ENCODE measurements at regions not wholly inside any gene's neighbourhood (a gene's known extent, or its start where the extent isn't known, plus 50 kb on each side); places are given as distances from the start of the nearest gene placed in this dataset.
A peak's percentile ranks its signal among the peaks of the same experiment; 100 is the strongest.

DNA sequence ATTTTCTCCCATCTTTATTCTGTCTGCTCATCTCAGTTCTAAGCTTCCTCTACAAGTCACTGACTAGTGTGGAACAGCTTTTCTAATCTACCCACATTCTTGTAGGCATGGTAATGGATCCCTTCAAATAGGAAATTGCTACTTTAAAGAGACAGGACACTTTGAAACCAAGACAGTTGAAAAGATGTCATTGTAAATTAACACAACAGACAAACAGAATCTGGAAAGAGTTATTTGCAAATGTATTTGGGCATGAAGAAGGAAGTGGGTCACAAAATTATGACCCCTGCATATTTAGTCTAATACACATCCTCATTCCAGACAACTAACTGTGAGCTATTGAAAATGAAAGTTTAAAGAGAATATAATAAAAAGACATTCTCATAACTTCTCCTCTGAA, 298.2 kb upstream of the MARCKS start:
- no peak for DNase-seq

DNA sequence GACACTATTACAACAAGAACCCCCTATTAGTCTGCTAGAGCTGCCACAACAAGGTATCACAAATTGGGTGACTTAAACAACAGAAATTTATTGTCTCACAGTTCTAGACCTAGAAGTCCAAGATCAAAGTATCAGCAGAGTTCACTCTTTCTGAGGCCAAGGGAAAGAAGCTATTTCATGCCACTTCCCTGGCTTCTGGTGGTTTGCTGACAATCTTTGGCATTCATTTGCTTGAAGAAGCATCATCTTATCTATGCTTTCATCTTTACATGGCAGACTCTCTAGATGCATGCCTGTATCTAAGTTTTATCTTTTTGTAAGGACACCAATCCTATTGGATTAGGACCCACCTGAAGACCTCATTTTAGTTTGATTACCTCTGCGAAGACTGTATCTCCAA, 296.8 kb upstream of the MARCKS start:
- no peak for DNase-seq

DNA sequence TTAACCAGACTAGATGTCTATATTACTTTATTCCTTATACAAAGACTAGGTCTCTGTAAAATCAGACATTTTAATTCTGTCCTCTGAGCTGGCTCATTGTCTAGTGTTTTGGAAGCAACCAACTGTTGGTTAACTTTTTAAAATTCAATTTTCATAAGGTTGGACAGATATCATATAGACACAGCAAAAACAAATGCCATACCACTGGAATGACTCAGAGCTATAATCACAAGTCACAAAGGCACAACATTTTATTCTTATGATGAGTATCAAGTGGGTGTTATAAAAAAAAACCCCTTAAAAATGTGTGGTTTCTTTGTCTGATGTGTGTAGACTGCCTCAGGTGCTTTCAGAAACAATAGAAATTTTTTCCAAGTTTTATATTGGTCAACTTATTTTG, 296.2 kb upstream of the MARCKS start:
- DNase-seq = no peak

DNA sequence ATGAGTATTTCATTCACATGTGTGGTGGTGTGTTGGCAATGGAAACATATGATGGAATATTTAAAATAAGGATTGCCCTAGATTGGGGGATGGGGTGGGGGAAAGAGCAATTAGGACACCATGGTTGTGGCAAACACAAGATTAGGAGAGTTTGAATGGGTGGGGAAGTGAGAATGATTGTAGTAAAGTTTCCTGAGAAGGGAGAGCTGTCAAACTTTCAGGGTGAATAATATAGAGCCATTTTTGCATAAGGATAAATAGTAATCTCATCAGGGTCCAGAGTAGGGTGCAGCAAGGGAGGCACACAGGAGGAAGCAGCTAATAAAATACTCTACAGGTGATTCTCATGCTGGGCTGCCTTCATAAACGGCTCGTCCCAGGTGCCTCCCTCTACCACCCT, 294.9 kb upstream of the MARCKS start:
- DNase-seq = no peak

DNA sequence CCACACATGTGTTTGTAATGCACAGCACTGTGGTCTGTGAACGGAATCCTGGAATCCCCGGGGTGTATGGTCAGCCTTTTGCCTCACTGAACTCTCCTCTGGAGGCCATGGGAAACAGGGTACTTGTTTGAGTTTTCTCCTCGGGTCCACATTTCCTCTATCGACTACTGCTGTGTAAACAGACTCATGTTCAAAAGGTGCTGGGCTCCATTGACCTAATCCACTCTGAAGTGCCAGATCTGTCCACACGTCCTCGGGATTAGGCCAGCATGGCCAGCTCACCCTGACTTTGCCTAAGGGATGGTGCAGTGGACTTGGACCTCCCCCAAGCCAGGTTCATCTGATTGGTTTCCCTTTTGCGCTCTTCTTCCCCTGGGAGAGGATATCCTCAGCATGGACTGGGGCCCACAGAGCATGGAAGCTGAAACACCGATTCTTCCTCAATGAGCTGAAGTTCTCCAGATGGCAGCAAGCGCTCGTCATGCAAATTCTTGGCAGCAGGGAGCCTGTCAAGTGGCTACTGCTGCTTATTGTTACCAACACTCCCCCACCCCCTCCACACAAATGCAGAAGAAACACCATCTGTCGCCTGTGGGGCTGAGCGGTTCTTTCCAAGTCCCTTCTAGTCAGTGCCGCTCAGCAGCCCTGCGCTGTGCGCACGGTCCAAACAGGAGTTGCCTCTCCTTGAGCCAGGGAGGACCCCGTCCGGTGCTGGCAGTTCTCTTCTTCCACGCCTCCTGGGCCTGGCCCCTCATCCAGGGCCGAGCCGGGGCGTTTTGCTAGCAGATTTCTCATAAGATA, 292.6 kb upstream of the MARCKS start:
- DNase-seq = peak; percentile 46

DNA sequence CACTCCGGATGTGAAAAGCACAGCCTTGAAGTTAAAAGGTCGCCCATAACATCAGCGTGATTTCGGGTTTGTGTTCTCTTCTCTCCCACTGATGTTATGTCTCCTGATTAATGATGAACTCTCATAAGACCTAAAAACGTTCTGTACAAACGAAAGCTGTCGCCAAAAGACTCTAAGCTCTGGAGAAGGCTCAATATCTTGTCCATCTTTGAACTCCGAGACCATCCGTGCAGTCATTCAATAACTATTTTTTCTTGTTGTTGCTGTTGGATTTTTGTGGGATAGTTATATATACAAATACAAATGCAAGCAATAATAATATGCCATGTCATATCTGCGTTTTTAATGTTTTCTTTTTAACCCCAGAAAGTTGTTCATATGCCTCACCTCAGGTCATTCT, 291.8 kb upstream of the MARCKS start:
- no peak for DNase-seq

DNA sequence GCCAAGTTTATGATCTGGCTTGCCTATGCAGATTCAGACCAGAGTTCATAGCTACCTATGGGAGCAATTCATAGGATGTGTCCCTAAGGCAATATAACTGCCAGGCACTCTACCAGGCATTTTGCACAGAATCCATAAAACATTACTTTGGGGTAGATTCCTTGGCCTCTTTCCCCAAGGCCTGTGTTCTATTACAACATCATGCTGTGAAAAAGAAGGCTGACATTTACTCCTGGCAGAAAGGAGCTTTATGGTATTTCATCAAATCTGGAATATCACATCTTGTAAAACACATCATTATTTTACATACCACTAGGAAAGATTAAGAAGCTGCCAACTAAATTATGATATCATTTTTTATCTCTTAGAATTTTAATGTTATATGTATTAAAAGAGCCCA, 287.0 kb upstream of the MARCKS start:
- DNase-seq = no peak

DNA sequence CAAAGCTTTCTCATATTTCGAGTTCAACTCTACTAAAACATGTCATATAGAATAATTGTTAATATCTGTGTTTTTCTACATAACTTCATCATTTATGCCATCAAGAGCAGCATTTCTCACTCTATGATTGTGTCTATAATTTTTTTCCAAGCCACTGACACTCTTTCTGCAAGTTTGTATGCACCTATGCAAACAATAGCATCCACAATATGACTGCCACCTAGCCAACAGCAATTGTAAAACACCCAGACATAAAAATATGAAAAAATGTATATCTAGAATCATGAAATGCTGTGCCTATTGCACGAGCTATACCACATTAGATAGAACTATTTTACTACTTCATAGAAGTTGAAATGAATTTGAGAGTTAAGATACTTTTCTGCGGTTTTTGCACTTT, 286.5 kb upstream of the MARCKS start:
- DNase-seq = no peak

DNA sequence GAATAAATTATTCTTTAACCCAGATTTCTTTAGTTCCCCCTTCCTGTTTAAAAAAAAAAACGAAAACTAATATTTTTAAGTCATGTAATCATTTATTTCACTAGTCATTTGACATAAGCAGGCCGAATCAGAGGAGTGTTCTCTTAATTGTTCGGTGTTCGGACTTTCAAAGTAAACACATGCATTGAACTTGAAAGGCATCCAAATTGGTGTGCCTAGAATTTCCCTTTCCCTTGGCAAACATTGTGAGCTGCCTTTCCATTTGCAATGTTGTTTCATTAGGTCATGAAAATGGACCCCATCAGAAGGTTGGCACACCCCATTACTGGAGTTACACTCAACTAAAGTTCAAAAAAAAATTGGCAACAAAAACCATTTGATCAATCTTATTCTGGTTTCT, 283.0 kb upstream of the MARCKS start:
- no peak for DNase-seq

DNA sequence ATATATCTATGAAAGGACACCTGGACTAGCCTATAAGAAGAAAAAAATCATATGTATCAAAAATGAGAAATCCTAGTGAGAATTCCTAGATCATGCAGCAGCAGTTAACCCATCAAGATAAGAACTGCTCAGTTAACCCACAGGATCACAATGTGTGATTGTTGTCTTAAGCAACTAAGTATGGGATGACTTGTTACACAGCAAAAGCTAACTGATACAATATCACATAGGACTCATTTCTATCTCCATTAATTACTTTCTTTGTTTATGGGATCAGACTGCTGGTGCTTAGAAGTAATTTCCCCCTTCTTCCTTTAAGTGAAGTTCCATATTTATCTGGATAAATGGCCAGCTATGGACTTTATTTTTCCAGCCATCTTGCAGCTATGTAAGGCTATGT, 280.8 kb upstream of the MARCKS start:
- no peak for DNase-seq

DNA sequence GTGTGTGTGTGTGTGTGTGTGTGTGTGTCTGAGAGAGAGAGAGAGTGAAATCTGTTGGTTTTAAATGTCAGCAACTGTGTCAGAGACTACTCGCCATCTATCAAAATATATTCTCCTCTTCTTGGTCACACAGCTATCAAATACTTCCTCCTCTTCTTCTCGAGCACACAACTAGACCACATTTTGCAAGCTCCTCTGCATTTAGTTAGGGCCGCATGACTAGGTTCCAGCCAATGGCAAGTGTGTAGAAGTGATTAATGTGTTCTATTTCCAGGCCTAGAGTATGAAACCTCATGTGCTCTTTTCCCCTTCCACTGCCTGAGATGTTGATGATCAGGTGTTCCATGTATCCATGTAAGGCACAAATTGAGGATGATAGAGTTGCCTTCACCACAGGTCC, 278.5 kb upstream of the MARCKS start:
- DNase-seq = no peak

DNA sequence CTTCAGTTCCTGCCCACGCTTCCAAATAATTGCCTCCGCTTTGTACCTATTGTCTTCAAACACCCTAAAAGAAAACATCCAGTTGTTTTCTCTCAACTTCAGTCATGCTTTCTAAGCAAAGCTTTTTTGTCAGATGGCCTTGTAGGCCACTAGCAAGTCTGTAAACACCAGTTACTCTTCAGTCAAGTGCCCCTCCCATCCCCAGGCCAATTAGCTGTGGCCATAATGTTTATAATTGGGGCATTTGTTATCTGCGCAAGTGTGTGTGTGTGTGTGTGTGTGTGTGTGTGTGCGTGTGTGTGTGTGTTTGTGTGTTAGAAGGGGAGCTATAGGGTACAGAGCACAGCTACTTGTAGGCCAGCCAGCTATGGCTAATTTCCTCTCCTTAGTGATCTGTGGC, 272.4 kb upstream of the MARCKS start:
- DNase-seq = no peak

DNA sequence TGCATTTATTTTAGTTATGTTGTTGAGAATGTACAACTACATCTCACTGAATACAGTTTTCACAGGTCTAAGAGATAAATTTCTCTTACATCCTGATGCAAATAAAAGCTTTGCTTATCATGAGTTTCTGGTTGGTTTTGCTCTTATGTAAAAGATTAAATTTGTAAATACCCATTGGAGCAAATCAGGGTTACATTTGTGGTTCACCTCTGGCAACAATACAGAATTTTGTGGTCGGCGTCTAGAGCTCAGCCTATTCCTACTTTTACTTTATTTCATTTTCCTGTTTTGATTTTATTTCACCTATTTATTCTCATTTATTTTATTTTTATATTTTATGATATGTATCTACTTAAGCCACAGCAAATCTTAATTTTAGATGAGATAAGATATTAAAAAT, 271.9 kb upstream of the MARCKS start:
- no peak for DNase-seq

DNA sequence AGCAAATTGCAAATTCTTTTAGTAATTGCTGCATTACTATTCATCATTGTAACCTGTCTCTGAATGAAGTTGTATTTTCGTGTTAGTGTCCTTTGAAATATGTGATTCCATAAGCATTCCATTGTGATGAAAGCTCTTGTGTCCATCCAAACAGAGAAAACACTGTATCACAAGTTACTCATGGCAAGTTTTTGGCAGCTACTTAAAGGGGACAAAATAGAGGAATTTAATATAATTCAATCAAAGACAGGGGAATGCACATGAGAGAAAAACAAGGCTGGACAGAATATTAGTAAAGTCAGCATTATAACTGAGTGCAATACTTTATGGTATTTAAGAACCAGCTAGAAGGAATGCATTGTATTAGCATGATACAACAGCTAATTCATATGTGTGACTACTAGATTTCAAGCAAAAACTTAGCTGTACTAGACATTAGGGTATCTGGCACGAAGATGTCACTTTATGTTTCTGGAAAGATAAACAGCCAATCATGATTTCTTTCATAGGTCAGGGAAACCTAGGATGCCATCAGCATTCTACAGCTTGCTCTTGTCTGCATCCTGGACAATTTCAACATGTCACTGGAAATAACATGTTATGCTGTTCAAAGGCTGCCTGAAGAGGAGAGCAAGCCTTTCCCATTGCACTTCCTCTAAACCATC, 270.6 kb upstream of the MARCKS start:
- DNase-seq = no peak

DNA sequence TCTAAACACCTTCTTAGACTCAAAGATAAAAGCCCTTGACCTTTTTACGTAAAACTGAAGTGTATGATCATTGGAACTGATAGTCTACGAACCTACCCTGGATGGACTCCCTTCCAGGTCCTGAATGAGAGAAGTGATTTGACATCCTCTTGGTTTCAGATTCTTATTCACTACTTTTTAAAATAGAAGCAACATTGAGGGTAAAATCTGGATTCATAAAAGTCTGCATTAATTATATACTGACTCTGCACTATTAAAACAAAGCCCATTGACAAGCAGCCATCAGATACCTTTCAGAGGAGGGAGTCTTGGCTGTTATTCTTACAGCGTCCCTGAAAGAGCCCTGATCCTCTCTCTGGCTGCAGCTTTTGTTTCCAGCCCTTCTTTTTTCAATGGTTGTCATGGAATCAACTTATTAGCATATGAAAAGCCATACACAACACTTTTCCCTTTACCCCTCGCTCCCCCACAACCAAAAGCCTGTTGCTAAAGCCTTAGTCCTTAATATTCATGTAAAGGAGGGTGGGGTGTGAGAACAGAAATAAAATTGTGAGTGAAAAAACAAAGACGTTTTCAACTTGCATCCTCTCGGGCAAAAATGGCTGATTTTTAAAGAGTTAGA, 270.0 kb upstream of the MARCKS start:
- no peak for DNase-seq

DNA sequence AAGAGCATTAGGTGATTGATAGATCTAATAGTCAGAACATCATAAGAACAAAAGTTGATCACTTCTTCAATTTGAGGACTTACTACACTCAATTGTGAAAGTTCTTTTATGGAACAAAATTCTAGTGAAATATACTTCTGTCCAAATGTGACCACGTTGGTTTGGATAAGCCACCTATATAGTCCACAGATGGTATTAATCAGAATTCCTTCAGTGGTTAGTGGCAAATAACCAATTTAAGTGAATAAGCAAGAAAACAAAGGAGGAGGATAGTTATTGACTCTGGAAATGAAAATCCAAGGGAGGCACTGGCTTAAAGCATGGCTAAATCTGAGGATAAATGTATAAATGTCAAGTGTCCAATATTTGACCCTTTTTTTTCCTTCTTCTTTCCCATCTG, 268.5 kb upstream of the MARCKS start:
- no peak for DNase-seq

DNA sequence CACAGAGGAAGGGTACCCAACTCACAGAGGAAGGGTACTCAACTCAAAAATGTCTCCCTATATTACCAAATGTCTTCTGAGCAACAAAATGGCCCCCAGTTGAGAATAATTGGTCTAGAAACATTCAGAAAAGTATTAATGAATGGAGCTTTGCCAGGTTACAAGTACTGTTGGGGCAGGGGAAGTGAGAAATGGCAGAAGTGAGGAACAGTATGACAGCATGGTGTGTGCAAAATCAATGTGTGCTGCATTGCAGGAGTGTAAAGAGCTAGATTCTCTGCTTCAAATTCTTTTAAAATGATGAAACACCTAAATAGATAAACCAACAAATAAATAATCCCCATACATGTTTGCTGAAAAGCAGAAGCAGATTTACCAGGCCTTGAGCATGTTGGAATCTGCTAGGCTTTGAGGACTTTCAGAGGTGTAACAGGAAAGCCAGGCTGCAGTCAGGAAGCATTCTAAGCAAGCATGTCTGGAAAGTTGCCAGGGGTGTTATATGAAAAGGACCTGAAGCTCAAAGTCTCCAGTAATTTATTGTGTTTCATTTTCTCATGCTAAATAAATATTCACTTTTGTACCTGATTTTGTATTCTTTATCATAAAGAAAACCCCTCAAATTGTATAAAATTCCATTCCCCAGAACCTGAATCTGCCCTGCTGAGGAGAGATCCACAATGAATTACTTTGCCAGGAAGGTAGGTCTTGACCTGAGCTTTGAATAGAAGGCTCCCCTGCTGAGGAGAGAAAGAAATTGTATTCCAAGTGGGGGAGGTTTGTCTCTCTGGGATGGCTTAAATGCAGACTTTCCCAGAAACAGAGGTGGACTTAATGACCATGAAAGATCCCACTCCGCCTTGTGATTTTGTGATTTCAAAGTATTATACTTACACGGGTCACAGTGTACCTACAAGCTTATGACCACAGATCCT, 265.0 kb upstream of the MARCKS start:
- DNase-seq = no peak

DNA sequence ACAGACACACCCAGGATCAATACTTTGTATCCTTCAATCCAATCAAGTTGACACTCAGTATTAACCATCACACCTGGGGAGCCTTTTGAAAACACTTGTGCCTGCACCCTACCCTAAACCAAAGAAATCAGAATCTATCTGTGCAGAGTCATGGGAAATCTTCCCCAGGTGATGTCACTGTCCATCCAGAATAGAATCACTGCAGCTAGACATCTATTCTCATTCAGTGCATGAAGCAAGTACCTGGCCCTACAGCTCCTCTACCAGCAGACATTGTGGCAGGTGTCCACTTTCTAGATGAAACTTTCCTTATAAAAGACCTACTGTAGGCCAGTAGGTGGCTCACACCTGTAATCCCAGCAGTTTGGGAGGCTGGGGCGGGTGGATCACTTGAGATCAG, 262.4 kb upstream of the MARCKS start:
- DNase-seq = no peak

DNA sequence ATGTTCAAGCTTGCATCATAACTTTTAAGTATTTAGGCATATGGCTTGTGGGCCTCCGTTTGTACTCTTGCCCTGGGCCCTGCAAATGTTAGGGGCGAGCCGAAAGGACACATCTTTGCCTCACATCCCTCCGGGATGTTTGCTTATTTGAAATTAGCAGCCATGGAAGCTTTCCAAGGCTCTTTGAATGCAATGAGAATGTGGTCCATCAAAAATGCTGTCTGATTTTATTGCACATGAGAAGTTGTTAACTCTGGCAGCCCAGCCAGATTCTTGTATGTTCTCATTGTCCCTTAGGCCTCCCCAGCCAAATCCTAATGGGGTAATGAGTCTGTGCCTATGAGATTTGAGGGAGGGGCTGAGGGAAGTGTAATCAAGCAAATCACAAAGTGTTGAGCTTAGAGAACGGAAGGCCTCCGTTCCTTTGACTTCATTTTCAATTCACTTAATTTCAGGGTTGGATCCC, 261.2 kb upstream of the MARCKS start:
- no peak for DNase-seq

DNA sequence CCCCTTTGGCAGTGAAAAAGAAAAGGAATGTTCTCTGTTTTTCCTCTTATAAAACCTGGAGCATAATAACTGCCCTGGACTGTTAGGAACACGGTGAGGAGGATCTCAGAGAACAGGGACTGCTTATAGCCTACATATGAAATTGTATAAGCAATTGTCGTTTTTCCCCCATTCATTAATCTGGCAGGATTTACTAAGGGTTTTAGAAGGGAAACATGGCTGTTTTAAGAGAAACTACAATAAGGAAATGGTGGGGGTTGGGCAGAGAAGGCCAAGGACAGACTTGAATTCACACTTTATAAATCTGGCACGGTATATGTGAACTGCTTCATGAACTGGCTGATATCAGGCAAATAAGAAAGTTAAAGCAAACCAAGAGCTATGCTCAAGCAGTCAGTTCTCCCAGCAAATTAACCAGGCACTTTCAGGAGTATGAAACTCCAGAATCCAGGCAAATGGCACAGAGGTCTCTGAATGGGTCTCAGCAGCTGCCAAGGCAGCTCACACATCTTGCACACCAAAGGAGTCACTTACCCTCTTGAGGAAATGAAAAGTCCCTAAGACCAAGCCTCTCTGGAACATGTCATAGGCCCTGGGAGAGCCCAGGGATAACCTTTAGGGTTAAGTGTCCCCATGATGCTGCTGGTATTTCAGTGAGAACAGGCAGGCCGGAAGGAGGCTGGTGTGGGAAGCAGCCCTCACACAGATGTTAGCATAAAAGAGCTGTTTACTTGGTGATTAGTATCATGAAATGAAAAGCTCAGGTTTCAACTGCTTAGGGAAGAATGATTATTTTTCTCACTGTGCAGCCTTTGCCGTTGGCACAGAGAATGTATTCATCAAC, 260.5 kb upstream of the MARCKS start:
- no peak for DNase-seq

DNA sequence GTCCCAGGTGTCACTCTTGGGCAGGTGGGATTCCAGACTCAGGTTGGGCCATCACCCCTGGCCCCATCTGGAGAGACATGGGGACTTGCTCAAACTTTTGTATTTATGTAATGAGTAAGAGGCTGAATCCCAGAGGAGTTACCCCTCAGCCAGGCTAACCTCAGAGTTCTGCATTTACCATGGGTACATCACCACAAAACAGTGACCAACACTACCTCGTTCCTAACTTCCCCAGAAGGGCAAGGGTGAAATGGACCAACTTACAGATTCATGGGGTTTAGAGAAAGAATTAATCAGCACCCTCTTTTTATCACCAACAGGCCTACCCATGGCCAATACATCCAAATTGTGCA, 259.9 kb upstream of the MARCKS start:
- no peak for DNase-seq

DNA sequence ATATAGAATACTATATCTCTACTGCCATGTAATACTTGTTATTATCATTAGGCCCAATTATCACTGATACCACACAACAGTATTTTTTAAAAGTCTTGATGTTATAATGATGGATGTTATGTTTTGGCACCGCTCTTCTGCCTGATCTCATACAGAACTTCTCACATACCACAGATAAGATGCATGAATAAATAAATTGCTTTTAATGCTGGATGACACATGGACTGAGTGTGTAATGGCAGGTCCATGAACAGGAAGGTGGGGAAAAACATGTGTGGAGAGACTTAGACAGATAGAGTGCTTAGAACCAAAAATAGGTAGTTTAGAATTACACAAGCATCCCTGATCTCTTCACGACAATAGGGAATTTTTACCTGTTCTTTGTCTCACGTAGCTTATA, 258.4 kb upstream of the MARCKS start:
- DNase-seq = no peak
